ENCODE measurements at regions not wholly inside any gene's neighbourhood (a gene's known extent, or its start where the extent isn't known, plus 50 kb on each side); places are given as distances from the start of the nearest gene placed in this dataset.
A peak's percentile ranks its signal among the peaks of the same experiment; 100 is the strongest.

- DNase-seq (ENCODE audit: low read depth in 2 of 2): no peak
- TF ChIP-seq CTCF (IDR thresholded peaks at IDR 0.05; ENCODE audit: low read depth, low read length): no peak
- no peak overlapping the region for H3K4me3 ChIP-seq (replicated peaks in 1 of 2; ENCODE audit: low read depth in 2 of 2, low read length in 2 of 2)
Observed at GRCh38 chr12:115160271-115161128, 476.5 kb upstream of the TBX3 start.

- DNase-seq (ENCODE audit: low read depth in 2 of 2): peak in 1 of 2 donors; percentile 26
- no peak overlapping the region for H3K4me3 ChIP-seq (replicated peaks in 1 of 2; ENCODE audit: low read depth in 2 of 2, low read length in 2 of 2)
- no peak for TF ChIP-seq CTCF (IDR thresholded peaks at IDR 0.05; ENCODE audit: low read depth, low read length)
Observed at GRCh38 chr12:115158816-115159215, 474.8 kb upstream of the TBX3 start.

GRCh38 chr12:115155665-115156645 lies 472.0 kb upstream of the TBX3 start:
- TF ChIP-seq CTCF (IDR thresholded peaks at IDR 0.05; ENCODE audit: low read depth, low read length): no peak
- H3K4me3 ChIP-seq (replicated peaks in 1 of 2; ENCODE audit: low read depth in 2 of 2, low read length in 2 of 2): no peak overlapping the region
- peak; percentile 67 to 97 for DNase-seq (ENCODE audit: low read depth in 2 of 2)

GRCh38 chr12:115149685-115150378 lies 465.9 kb upstream of the TBX3 start:
- H3K4me3 ChIP-seq (replicated peaks in 1 of 2; ENCODE audit: low read depth in 2 of 2, low read length in 2 of 2): no peak overlapping the region
- DNase-seq (ENCODE audit: low read depth in 2 of 2): peak; percentile 73 to 85
- no peak for TF ChIP-seq CTCF (IDR thresholded peaks at IDR 0.05; ENCODE audit: low read depth, low read length)

- DNase-seq (ENCODE audit: low read depth in 2 of 2): no peak
- TF ChIP-seq CTCF (IDR thresholded peaks at IDR 0.05; ENCODE audit: low read depth, low read length): no peak
- no peak overlapping the region for H3K4me3 ChIP-seq (replicated peaks in 1 of 2; ENCODE audit: low read depth in 2 of 2, low read length in 2 of 2)
Observed at GRCh38 chr12:115149279-115149678, 465.3 kb upstream of the TBX3 start.

- DNase-seq (ENCODE audit: low read depth in 2 of 2): no peak
- no peak for TF ChIP-seq CTCF (IDR thresholded peaks at IDR 0.05; ENCODE audit: low read depth, low read length)
Observed at GRCh38 chr12:115147916-115148315, 463.9 kb upstream of the TBX3 start.

More at GRCh38 chr12:115147916-115148315, 463.9 kb upstream of the TBX3 start:
- no peak overlapping the region for H3K4me3 ChIP-seq (replicated peaks in 1 of 2; ENCODE audit: low read depth in 2 of 2, low read length in 2 of 2)
